Gastrocnemius medialis (tissue), 4 donors: ENCODE measurements at regions not wholly inside any gene's neighbourhood (a gene's known extent, or its start where the extent isn't known, plus 50 kb on each side); places are given as distances from the start of the nearest gene placed in this dataset.

ENCODE experiments used
- POLR2A ChIP-seq, 2 donors: fragments of 450-650 bp; IDR thresholded peaks; one replicate each; pipeline ENCODE4 v1.6.1; 2017; ENCODE audit warnings: antibody characterized with exemption in 2 of 2, mild to moderate bottlenecking in 2 of 2, moderate library complexity in 2 of 2
- TF ChIP-seq, protein P1 (sequence below), 5 experiments: fragments of 450-650 bp in 3 of 5; fragments of 200-600 bp in 2 of 5; sonication (generic) in 2 of 5; IDR thresholded peaks in 4 of 5; conservative IDR thresholded peaks in 1 of 5; 1 replicate in 4 of 5; 2 replicates in 1 of 5; pipeline ENCODE4 v1.5.1; 2016 to 2019; ENCODE audit warnings: antibody characterized with exemption in 5 of 5, mild to moderate bottlenecking in 3 of 5, moderate library complexity in 3 of 5

DNA sequence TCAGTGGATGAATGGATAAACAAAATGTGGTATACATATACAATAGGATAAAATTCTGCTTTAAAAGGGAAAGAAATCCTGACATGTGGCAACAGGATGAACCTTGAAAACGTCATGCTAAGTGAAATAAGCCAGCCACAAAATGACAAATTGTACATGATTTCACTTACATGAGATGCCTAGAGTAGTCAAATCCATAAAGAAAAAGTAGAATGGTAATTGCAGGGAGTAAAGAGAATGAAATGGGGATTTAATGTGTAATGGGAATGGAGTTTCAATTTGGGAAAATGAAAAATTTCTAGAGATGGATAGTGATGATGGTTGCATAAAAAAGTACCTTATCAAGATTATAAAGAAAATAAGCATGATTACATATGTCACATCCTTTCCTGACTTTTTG lies 1489.2 kb upstream of the C9orf72 start:
- no peak for TF ChIP-seq POLR2A (IDR thresholded peaks at IDR 0.05)
- TF ChIP-seq, protein P1, sequence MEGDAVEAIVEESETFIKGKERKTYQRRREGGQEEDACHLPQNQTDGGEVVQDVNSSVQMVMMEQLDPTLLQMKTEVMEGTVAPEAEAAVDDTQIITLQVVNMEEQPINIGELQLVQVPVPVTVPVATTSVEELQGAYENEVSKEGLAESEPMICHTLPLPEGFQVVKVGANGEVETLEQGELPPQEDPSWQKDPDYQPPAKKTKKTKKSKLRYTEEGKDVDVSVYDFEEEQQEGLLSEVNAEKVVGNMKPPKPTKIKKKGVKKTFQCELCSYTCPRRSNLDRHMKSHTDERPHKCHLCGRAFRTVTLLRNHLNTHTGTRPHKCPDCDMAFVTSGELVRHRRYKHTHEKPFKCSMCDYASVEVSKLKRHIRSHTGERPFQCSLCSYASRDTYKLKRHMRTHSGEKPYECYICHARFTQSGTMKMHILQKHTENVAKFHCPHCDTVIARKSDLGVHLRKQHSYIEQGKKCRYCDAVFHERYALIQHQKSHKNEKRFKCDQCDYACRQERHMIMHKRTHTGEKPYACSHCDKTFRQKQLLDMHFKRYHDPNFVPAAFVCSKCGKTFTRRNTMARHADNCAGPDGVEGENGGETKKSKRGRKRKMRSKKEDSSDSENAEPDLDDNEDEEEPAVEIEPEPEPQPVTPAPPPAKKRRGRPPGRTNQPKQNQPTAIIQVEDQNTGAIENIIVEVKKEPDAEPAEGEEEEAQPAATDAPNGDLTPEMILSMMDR (IDR thresholded peaks at IDR 0.05 in 4 of 5, conservative IDR thresholded peaks at IDR 0.05 in 1 of 5), result no peak
